OCI-LY1 (cell line): ENCODE measurements at regions not wholly inside any gene's neighbourhood (a gene's known extent, or its start where the extent isn't known, plus 50 kb on each side); places are given as distances from the start of the nearest gene placed in this dataset.

ENCODE experiments used
- H2AFZ ChIP-seq: fragments of 200-600 bp; sonication (generic), shearing (Covaris generic); 2 replicates; pipeline ENCODE4 v1.6.0; 2014; ENCODE audit warnings: antibody characterized with exemption, mild to moderate bottlenecking, low read length
- H3F3A ChIP-seq: fragments of 200-600 bp; sonication (generic), shearing (Covaris generic); 2 replicates; pipeline ENCODE4 v1.6.0; 2014; ENCODE audit warnings: mild to moderate bottlenecking, antibody characterized with exemption, low read length, moderate library complexity; ENCODE audit not compliant: insufficient read depth
- H3K27ac ChIP-seq: fragments of 200-600 bp; sonication (generic); 2 replicates; pipeline ENCODE4 v1.5.1; 2014; ENCODE audit warnings: low read length, mixed run types, mild to moderate bottlenecking, low read depth; ENCODE audit not compliant: poor library complexity, severe bottlenecking
- H3K27me3 ChIP-seq: fragments of 200-600 bp; sonication (generic); 2 replicates; pipeline ENCODE4 v1.6.0; 2014; ENCODE audit warnings: antibody characterized with exemption, mild to moderate bottlenecking, low read length, moderate library complexity; ENCODE audit not compliant: insufficient read depth
- H3K36me3 ChIP-seq: fragments of 200-600 bp; sonication (generic); 2 replicates; pipeline ENCODE4 v1.6.1; 2014; ENCODE audit warnings: mild to moderate bottlenecking, antibody characterized with exemption, low read length, moderate library complexity, mixed read lengths; ENCODE audit not compliant: insufficient read depth
- H3K4me1 ChIP-seq: fragments of 200-600 bp; sonication (generic); 2 replicates; pipeline ENCODE4 v1.5.1; 2014; ENCODE audit warnings: mild to moderate bottlenecking, low read length, moderate library complexity; ENCODE audit not compliant: insufficient read depth, severe bottlenecking
- H3K4me2 ChIP-seq: fragments of 200-600 bp; sonication (generic), shearing (Covaris generic); 2 replicates; pipeline ENCODE4 v1.6.1; 2014; ENCODE audit warnings: low read length
- H3K4me3 ChIP-seq: fragments of 200-600 bp; sonication (generic); 2 replicates; pipeline ENCODE4 v1.5.1; 2014; ENCODE audit warnings: low read length, low read depth, mild to moderate bottlenecking, mixed read lengths; ENCODE audit not compliant: poor library complexity, severe bottlenecking
- H3K79me2 ChIP-seq: fragments of 200-600 bp; shearing (Covaris generic); 2 replicates; pipeline ENCODE4 v1.6.1; 2016; ENCODE audit warnings: mixed run types, low read length, mixed read lengths; ENCODE audit not compliant: insufficient read depth
- H3K9ac ChIP-seq: fragments of 200-600 bp; sonication (generic), shearing (Covaris generic); 2 replicates; pipeline ENCODE4 v1.6.1; 2014; ENCODE audit warnings: mild to moderate bottlenecking, low read length, mixed read lengths
- H3K9me2 ChIP-seq: fragments of 200-600 bp; sonication (generic), shearing (Covaris generic); 2 replicates; pipeline ENCODE4 v1.6.1; 2014; ENCODE audit warnings: low read depth, mild to moderate bottlenecking, low read length, mixed read lengths
- H3K9me3 ChIP-seq: fragments of 200-600 bp; shearing (Covaris generic); 2 replicates; pipeline ENCODE4 v1.6.1; 2014; ENCODE audit warnings: low read length, mixed read lengths
- H4K20me1 ChIP-seq: fragments of 200-600 bp; sonication (generic), shearing (Covaris generic); 2 replicates; pipeline ENCODE4 v1.6.0; 2016; ENCODE audit warnings: mild to moderate bottlenecking, low read length; ENCODE audit not compliant: insufficient read depth
- CTCF ChIP-seq: fragments of 200-600 bp; sonication (generic), shearing (Covaris generic); IDR thresholded peaks from 2 replicates; pipeline ENCODE4 v1.5.1; 2017; ENCODE audit warnings: mild to moderate bottlenecking, antibody characterized with exemption, low read length, moderate library complexity, mixed read lengths
- EZH2 ChIP-seq: fragments of 200-600 bp; sonication (generic), shearing (Covaris generic); IDR thresholded peaks from 2 replicates; pipeline ENCODE4 v1.8.0; 2017; ENCODE audit warnings: borderline replicate concordance, mixed run types, mild to moderate bottlenecking, antibody characterized with exemption, low read length, moderate library complexity, mixed read lengths

GRCh38 chr5:29548262-29548661 is 1645.2 kb upstream of the CDH6 start:
- Histone ChIP-seq H3K4me2 (no peak overlapping the region), H3K27me3 (no peaks in the 10 kb centered on the region), H3K9ac (no peak overlapping the region), H3K4me1 (no peaks in the 10 kb centered on the region), H3F3A (no peaks in the 10 kb centered on the region), H3K9me3 (no peaks in the 10 kb centered on the region), H3K9me2 (no peaks in the 10 kb centered on the region), H4K20me1 (no peaks in the 10 kb centered on the region), H3K4me3 (no peak overlapping the region), H2AFZ (no peak overlapping the region), H3K27ac (no peak overlapping the region), H3K79me2 (no peaks in the 10 kb centered on the region), H3K36me3 (no peaks in the 10 kb centered on the region)
- TF ChIP-seq CTCF, result no peak
- no peak for TF ChIP-seq EZH2

GRCh38 chr5:29547236-29547865 is 1646.1 kb upstream of the CDH6 start:
- H3K9me2 ChIP-seq, result no peaks in the 10 kb centered on the region
- H3K36me3 ChIP-seq, result no peaks in the 10 kb centered on the region
- no peaks in the 10 kb centered on the region for H3K4me1 ChIP-seq
- H3K27me3 ChIP-seq, result no peaks in the 10 kb centered on the region
- no peak for TF ChIP-seq EZH2
- no peak for TF ChIP-seq CTCF
- H3K9me3 ChIP-seq, result no peaks in the 10 kb centered on the region
- no peak overlapping the region for H3K27ac ChIP-seq
- no peak overlapping the region for H3K4me3 ChIP-seq
- H2AFZ ChIP-seq, result no peak overlapping the region
- H3K4me2 ChIP-seq, result no peak overlapping the region
- H3K79me2 ChIP-seq, result no peaks in the 10 kb centered on the region
- H4K20me1 ChIP-seq, result no peaks in the 10 kb centered on the region
- H3F3A ChIP-seq, result no peaks in the 10 kb centered on the region
- no peak overlapping the region for H3K9ac ChIP-seq

GRCh38 chr5:29543501-29543900 is 1650.0 kb upstream of the CDH6 start:
- H3K36me3 ChIP-seq, result no peaks in the 10 kb centered on the region
- H3K9me2 ChIP-seq, result no peaks in the 10 kb centered on the region
- no peaks in the 10 kb centered on the region for H3K4me1 ChIP-seq
- no peaks in the 10 kb centered on the region for H3K79me2 ChIP-seq
- H3K9me3 ChIP-seq, result no peaks in the 10 kb centered on the region
- H3K9ac ChIP-seq, result no peak overlapping the region
- no peak overlapping the region for H3K4me3 ChIP-seq
- no peak overlapping the region for H2AFZ ChIP-seq
- no peaks in the 10 kb centered on the region for H3F3A ChIP-seq
- no peaks in the 10 kb centered on the region for H3K27me3 ChIP-seq
- H4K20me1 ChIP-seq, result no peaks in the 10 kb centered on the region
- no peak for TF ChIP-seq CTCF
- TF ChIP-seq EZH2, result no peak
- no peak overlapping the region for H3K27ac ChIP-seq
- H3K4me2 ChIP-seq, result no peak overlapping the region
